ENCODE measurements at regions not wholly inside any gene's neighbourhood (a gene's known extent, or its start where the extent isn't known, plus 50 kb on each side); places are given as distances from the start of the nearest gene placed in this dataset.
"Not testable (repeated sequence)": the region's sequence is repeated elsewhere in the genome, so short reads cannot be mapped to it uniquely, and the experiment has no call there.

DNA sequence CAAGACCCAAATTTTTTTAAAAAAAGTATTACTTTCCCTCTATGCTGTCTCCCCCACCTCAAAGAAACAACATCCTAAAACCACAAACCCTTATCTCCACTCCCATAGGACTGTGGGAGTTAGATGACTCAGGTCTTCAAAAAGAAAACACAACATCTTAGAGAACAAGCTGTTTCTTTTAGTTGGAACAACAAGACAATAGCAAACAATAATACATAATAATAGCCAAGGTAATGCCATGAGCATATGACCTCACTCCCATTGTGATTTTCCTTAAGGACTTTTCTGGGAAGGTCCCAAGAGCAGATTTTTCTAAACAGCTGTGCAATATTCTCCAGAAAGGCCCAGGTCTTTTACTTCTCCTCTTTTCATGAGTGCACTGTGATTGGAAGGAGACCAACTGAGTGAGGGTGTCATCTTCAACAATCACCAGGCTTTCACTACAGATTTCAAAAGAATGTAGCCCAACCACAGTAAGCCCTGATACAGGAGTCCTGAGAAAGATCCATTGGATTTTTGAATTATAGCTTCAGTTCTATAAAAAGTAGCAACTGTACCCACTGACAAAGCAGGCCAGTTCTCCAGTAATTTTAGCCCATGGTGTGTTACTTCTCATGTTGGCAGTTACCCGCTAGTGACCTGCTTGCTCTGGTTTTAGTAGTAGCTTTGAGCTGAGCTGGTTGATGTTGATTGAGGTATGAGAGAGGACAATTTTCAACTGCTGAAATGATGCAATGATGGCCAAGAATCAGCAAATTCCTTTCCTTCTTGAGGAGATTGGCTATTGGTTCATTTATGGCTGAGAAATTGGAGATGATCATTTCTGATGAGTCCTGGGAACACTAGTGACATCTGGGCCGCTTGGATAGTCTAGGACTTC, 144.5 kb upstream of the TCF4 start:
- Mint-ChIP-seq H3K9me3 (no peaks in the 10 kb centered on the region), H3K4me3 (no peak overlapping the region), H3K4me1 (peaks cover 5% of the 10 kb centered on the region), H3K27ac (ENCODE audit: unreplicated experiment) (no peak overlapping the region), H3K36me3 (ENCODE audit: low read depth) (no peaks in the 10 kb centered on the region), H3K27me3 (ENCODE audit: low read depth) (no peaks in the 10 kb centered on the region)
- TF ChIP-seq, protein P1, sequence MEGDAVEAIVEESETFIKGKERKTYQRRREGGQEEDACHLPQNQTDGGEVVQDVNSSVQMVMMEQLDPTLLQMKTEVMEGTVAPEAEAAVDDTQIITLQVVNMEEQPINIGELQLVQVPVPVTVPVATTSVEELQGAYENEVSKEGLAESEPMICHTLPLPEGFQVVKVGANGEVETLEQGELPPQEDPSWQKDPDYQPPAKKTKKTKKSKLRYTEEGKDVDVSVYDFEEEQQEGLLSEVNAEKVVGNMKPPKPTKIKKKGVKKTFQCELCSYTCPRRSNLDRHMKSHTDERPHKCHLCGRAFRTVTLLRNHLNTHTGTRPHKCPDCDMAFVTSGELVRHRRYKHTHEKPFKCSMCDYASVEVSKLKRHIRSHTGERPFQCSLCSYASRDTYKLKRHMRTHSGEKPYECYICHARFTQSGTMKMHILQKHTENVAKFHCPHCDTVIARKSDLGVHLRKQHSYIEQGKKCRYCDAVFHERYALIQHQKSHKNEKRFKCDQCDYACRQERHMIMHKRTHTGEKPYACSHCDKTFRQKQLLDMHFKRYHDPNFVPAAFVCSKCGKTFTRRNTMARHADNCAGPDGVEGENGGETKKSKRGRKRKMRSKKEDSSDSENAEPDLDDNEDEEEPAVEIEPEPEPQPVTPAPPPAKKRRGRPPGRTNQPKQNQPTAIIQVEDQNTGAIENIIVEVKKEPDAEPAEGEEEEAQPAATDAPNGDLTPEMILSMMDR (conservative IDR thresholded peaks at IDR 0.05), result no peak
- no peak for DNase-seq (ENCODE audit: low read depth, low spot score)

DNA sequence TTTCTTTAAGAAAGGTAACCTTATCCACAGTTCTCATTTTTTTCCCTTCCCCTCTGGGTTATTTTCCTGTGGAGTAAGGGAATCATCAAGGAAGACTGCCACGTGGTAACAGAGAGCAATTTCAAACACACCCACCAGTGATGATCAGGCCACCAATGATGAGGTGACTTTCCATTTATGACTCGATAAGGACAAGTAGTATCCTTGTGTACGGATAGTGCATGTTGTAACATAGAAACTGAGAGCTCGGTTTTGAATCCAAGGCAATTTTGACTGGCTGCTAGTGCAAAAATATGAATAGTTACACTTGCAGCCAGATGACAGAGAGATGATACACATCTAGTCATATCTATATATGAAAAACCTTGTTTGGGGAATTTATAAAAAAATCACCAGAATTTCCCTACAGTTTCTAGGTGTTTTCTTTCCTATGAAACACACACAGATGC, 143.6 kb upstream of the TCF4 start:
- Mint-ChIP-seq H3K4me1 (peaks cover 5% of the 10 kb centered on the region), H3K36me3 (ENCODE audit: low read depth) (no peaks in the 10 kb centered on the region), H3K27ac (ENCODE audit: unreplicated experiment) (peak overlapping the region; percentile 73), H3K4me3 (no peak overlapping the region), H3K27me3 (ENCODE audit: low read depth) (no peaks in the 10 kb centered on the region), H3K9me3 (no peaks in the 10 kb centered on the region)
- TF ChIP-seq, protein P1 (conservative IDR thresholded peaks at IDR 0.05), result no peak
- no peak for DNase-seq (ENCODE audit: low read depth, low spot score)

DNA sequence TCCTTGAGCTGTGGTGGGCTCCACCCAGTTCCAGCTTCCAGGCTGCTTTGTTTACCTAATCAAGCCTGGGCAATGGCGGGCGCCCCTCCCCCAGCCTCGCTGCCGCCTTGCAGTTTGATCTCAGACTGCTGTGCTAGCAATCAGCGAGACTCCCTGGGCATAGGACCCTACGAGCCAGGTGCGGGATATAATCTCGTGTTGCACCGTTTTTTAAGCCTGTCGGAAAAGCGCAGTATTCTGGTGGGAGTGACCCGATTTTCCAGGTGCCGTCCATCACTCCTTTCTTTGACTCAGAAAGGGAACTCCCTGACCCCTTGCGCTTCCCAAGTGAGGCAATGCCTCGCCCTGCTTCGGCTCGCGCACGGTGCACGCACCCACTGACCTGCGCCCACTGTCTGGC, 133.0 kb upstream of the TCF4 start:
- H3K27ac Mint-ChIP-seq (ENCODE audit: unreplicated experiment), result peak overlapping the region; percentile 89
- H3K9me3 Mint-ChIP-seq; H3K27me3 Mint-ChIP-seq (ENCODE audit: low read depth); H3K36me3 Mint-ChIP-seq (ENCODE audit: low read depth); H3K4me1 Mint-ChIP-seq: not testable (repeated sequence)
- H3K4me3 Mint-ChIP-seq, result peak overlapping the region; percentile 91
- DNase-seq (ENCODE audit: low read depth, low spot score), result peak; percentile 12

DNA sequence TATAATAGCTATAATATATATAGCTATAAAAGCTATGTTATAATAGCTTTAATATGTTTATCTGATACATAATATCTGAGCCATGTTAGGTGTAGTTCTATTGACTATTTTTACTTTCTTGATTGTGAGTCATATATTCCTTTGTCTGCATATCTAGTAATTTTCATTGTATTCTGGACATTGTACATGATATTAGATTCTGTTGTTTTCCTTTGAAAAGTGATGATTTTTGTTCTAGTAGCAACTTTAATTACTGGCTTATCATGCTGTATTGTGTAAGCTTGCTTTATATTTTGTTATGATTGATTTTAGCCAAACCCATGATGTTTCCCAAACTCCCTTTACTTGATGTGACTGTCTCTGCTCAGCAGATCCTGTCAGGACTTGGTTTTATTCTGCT, 125.7 kb upstream of the TCF4 start:
- no peaks in the 10 kb centered on the region for H3K27me3 Mint-ChIP-seq (ENCODE audit: low read depth)
- H3K27ac Mint-ChIP-seq (ENCODE audit: unreplicated experiment), result no peak overlapping the region
- H3K36me3 Mint-ChIP-seq (ENCODE audit: low read depth), result peaks cover 12% of the 10 kb centered on the region
- TF ChIP-seq, protein P1 (conservative IDR thresholded peaks at IDR 0.05), result no peak
- DNase-seq (ENCODE audit: low read depth, low spot score), result no peak
- H3K4me3 Mint-ChIP-seq, result no peak overlapping the region
- H3K9me3 Mint-ChIP-seq, result peaks cover 14% of the 10 kb centered on the region
- no peaks in the 10 kb centered on the region for H3K4me1 Mint-ChIP-seq

DNA sequence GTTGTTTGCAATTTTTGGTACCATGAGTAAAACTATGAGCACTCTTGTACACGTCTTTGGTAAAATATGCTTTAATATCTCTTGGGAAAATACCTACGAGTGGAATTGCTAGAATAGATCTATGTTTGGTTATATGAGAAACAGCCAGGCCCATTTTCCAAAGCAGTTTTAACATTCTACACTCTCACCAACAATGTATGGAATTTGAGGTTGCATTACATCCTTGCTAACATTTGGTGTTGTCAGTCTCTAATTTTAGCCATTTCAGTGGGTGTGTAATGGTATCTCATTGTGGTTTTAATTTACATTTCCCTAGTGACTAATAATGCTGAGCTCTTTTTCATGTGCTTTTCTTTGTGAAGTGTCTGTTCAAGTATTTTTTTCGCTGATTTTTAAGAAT, 118.9 kb upstream of the TCF4 start:
- TF ChIP-seq, protein P1 (conservative IDR thresholded peaks at IDR 0.05), result no peak

DNA sequence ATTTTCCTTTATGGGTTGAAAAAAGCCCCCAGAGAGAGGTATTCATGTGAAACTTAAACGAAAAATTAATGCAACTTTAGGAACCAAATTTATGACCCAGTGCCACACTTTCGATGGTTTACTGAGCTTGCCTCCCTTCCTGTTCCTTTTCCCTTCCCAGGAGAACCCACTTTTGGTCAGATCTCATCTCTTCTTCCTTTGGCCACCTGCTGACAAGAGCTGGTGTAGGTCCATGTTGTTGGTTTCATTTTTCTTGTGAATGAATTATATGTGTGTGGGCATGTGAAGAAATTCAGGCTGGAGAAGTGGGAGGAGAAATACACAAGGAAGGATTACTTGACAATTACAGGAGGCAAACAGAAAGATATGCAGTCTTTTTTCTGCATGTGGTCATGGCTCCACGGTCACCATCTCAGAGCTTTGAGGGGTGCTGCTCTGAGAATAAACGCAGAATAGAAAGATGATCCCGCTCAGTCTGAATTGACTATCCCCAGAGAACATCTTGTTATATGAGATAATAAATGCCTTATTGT, 111.3 kb upstream of the TCF4 start:
- H3K4me1 Mint-ChIP-seq, result peaks cover 9% of the 10 kb centered on the region
- no peak overlapping the region for H3K4me3 Mint-ChIP-seq
- TF ChIP-seq, protein P1 (conservative IDR thresholded peaks at IDR 0.05), result no peak
- no peaks in the 10 kb centered on the region for H3K27me3 Mint-ChIP-seq (ENCODE audit: low read depth)
- H3K9me3 Mint-ChIP-seq, result peaks cover 16% of the 10 kb centered on the region
- peaks cover 5% of the 10 kb centered on the region for H3K36me3 Mint-ChIP-seq (ENCODE audit: low read depth)
- no peak overlapping the region for H3K27ac Mint-ChIP-seq (ENCODE audit: unreplicated experiment)
- no peak for DNase-seq (ENCODE audit: low read depth, low spot score)

More for the DNA sequence above, 118.9 kb upstream of the TCF4 start:
- Mint-ChIP-seq H3K4me1 (no peaks in the 10 kb centered on the region), H3K9me3 (peaks cover 20% of the 10 kb centered on the region), H3K27ac (ENCODE audit: unreplicated experiment) (no peak overlapping the region), H3K27me3 (ENCODE audit: low read depth) (no peaks in the 10 kb centered on the region), H3K36me3 (ENCODE audit: low read depth) (peaks cover 10% of the 10 kb centered on the region), H3K4me3 (no peak overlapping the region)
- no peak for DNase-seq (ENCODE audit: low read depth, low spot score)
